Neutrophil (primary cell): ENCODE measurements at regions not wholly inside any gene's neighbourhood (a gene's known extent, or its start where the extent isn't known, plus 50 kb on each side); places are given as distances from the start of the nearest gene placed in this dataset.

Experiments used
- H3K27ac ChIP-seq: fragments of 200-600 bp; sonication (generic); 2 replicates; pipeline ENCODE4 v1.5.1; 2016; ENCODE audit warnings: mild to moderate bottlenecking, moderate library complexity
- H3K27me3 ChIP-seq: fragments of 200-600 bp; sonication (generic); 2 replicates; pipeline ENCODE4 v1.6.0; 2016; ENCODE audit warnings: mild to moderate bottlenecking
- H3K36me3 ChIP-seq: fragments of 200-600 bp; sonication (generic); 2 replicates; pipeline ENCODE4 v1.5.1; 2017
- H3K4me1 ChIP-seq, 2 experiments: fragments of 200-600 bp in 1 of 2; sonication (generic) in 1 of 2; 1 replicate in 1 of 2; 2 replicates in 1 of 2; pipeline versions ENCODE4 v1.5.1 to v1.6.1; 2013 to 2016; ENCODE audit warnings: low read depth in 1 of 2, low read length in 1 of 2, mild to moderate bottlenecking in 1 of 2, moderate library complexity in 1 of 2; ENCODE audit not compliant: control insufficient read depth in 1 of 2, insufficient read depth in 1 of 2
- H3K4me3 ChIP-seq, 2 experiments: fragments of 200-600 bp in 1 of 2; sonication (generic) in 1 of 2; 1 replicate in 1 of 2; 2 replicates in 1 of 2; pipeline ENCODE4 v1.5.1; 2013 to 2016; ENCODE audit warnings: low read depth in 1 of 2, low read length in 1 of 2, mild to moderate bottlenecking in 1 of 2, moderate library complexity in 1 of 2
- H3K9me3 ChIP-seq: fragments of 200-600 bp; sonication (generic); 2 replicates; pipeline ENCODE4 v1.5.1; 2016
- CTCF ChIP-seq: fragments of 200-600 bp; sonication (generic); IDR thresholded peaks from 2 replicates; pipeline ENCODE4 v1.5.1; 2016; ENCODE audit warnings: antibody characterized with exemption

GRCh38 chr17:34788696-34789095 is 172.6 kb downstream of the CCT6B start:
- no peak overlapping the region for H3K4me3 ChIP-seq
- no peaks in the 10 kb centered on the region for H3K9me3 ChIP-seq
- H3K4me1 ChIP-seq, result no peaks in the 10 kb centered on the region
- peaks cover 26% of the 10 kb centered on the region for H3K27me3 ChIP-seq
- no peak overlapping the region for H3K27ac ChIP-seq
- TF ChIP-seq CTCF, result no peak
- no peaks in the 10 kb centered on the region for H3K36me3 ChIP-seq

GRCh38 chr17:34784526-34784925 is 176.7 kb downstream of the CCT6B start:
- no peaks in the 10 kb centered on the region for H3K36me3 ChIP-seq
- no peaks in the 10 kb centered on the region for H3K4me1 ChIP-seq
- H3K4me3 ChIP-seq, result no peak overlapping the region
- no peak overlapping the region for H3K27ac ChIP-seq
- TF ChIP-seq CTCF, result no peak
- no peaks in the 10 kb centered on the region for H3K9me3 ChIP-seq
- H3K27me3 ChIP-seq, result peaks cover 14% of the 10 kb centered on the region

- H3K36me3 ChIP-seq, result no peaks in the 10 kb centered on the region
- peaks cover 21% of the 10 kb centered on the region for H3K27me3 ChIP-seq
- no peak overlapping the region for H3K4me3 ChIP-seq
- H3K9me3 ChIP-seq, result no peaks in the 10 kb centered on the region
- no peak overlapping the region for H3K27ac ChIP-seq
- TF ChIP-seq CTCF, result no peak
- H3K4me1 ChIP-seq, result no peaks in the 10 kb centered on the region
Measured at GRCh38 chr17:34782271-34782670, 179.0 kb downstream of the CCT6B start.

- TF ChIP-seq CTCF, result no peak
- Histone ChIP-seq H3K36me3 (no peaks in the 10 kb centered on the region), H3K9me3 (no peaks in the 10 kb centered on the region), H3K27me3 (peaks cover 25% of the 10 kb centered on the region), H3K4me1 (no peaks in the 10 kb centered on the region), H3K4me3 (no peak overlapping the region), H3K27ac (no peak overlapping the region)
Measured at GRCh38 chr17:34781571-34782108, 179.6 kb downstream of the CCT6B start.

GRCh38 chr17:34781071-34781470 is 180.2 kb downstream of the CCT6B start:
- H3K36me3 ChIP-seq, result no peaks in the 10 kb centered on the region
- H3K9me3 ChIP-seq, result no peaks in the 10 kb centered on the region
- H3K27ac ChIP-seq, result no peak overlapping the region
- H3K4me1 ChIP-seq, result no peaks in the 10 kb centered on the region
- H3K4me3 ChIP-seq, result no peak overlapping the region
- peaks cover 26% of the 10 kb centered on the region for H3K27me3 ChIP-seq
- TF ChIP-seq CTCF, result no peak

GRCh38 chr17:34780438-34780837 is 180.8 kb downstream of the CCT6B start:
- TF ChIP-seq CTCF, result no peak
- H3K4me3 ChIP-seq, result no peak overlapping the region
- no peaks in the 10 kb centered on the region for H3K4me1 ChIP-seq
- H3K9me3 ChIP-seq, result no peaks in the 10 kb centered on the region
- no peaks in the 10 kb centered on the region for H3K36me3 ChIP-seq
- H3K27ac ChIP-seq, result no peak overlapping the region
- peaks cover 32% of the 10 kb centered on the region for H3K27me3 ChIP-seq
